ENCODE measurements at regions not wholly inside any gene's neighbourhood (a gene's known extent, or its start where the extent isn't known, plus 50 kb on each side); places are given as distances from the start of the nearest gene placed in this dataset.

- CTCF ChIA-PET = no interaction called here
- no peak for TF ChIP-seq CTCF (IDR thresholded peaks at IDR 0.05; ENCODE audit: insufficient read depth, low read length, missing control alignments)
- no peak for DNase-seq (ENCODE audit: low read depth, low spot score)
- POLR2A ChIA-PET = no interaction called here
- H3K4me3 ChIP-seq (ENCODE audit: low read depth, low read length) = no peak overlapping the region
Measured at GRCh38 chr4:125004676-125005075, 292.1 kb upstream of the ANKRD50 start.

- ChIA-PET CTCF (no interaction called here), POLR2A (no interaction called here)
- DNase-seq (ENCODE audit: low read depth, low spot score) = no peak
- H3K4me3 ChIP-seq (ENCODE audit: low read depth, low read length) = no peak overlapping the region
- TF ChIP-seq CTCF (IDR thresholded peaks at IDR 0.05; ENCODE audit: insufficient read depth, low read length, missing control alignments) = no peak
Measured at GRCh38 chr4:125003840-125004239, 291.3 kb upstream of the ANKRD50 start.

GRCh38 chr4:124997991-124998390 lies 285.5 kb upstream of the ANKRD50 start:
- no peak overlapping the region for H3K4me3 ChIP-seq (ENCODE audit: low read depth, low read length)
- DNase-seq (ENCODE audit: low read depth, low spot score) = no peak
- no peak for TF ChIP-seq CTCF (IDR thresholded peaks at IDR 0.05; ENCODE audit: insufficient read depth, low read length, missing control alignments)
- CTCF ChIA-PET = no interaction called here
- POLR2A ChIA-PET = no interaction called here

GRCh38 chr4:124997124-124997523 lies 284.6 kb upstream of the ANKRD50 start:
- ChIA-PET POLR2A (no interaction called here), CTCF (no interaction called here)
- no peak for TF ChIP-seq CTCF (IDR thresholded peaks at IDR 0.05; ENCODE audit: insufficient read depth, low read length, missing control alignments)
- H3K4me3 ChIP-seq (ENCODE audit: low read depth, low read length) = no peak overlapping the region
- DNase-seq (ENCODE audit: low read depth, low spot score) = no peak

GRCh38 chr4:124993838-124994237 lies 281.3 kb upstream of the ANKRD50 start:
- H3K4me3 ChIP-seq (ENCODE audit: low read depth, low read length) = no peak overlapping the region
- no peak for TF ChIP-seq CTCF (IDR thresholded peaks at IDR 0.05; ENCODE audit: insufficient read depth, low read length, missing control alignments)
- ChIA-PET CTCF (no interaction called here), POLR2A (no interaction called here)
- DNase-seq (ENCODE audit: low read depth, low spot score) = no peak

- H3K4me3 ChIP-seq (ENCODE audit: low read depth, low read length) = no peak overlapping the region
- POLR2A ChIA-PET = no interaction called here
- CTCF ChIA-PET = no interaction called here
- no peak for TF ChIP-seq CTCF (IDR thresholded peaks at IDR 0.05; ENCODE audit: insufficient read depth, low read length, missing control alignments)
- DNase-seq (ENCODE audit: low read depth, low spot score) = no peak
Measured at GRCh38 chr4:124990398-124990797, 277.9 kb upstream of the ANKRD50 start.
